HG03442 (cell line): ENCODE measurements at regions not wholly inside any gene's neighbourhood (a gene's known extent, or its start where the extent isn't known, plus 50 kb on each side); places are given as distances from the start of the nearest gene placed in this dataset.

Experiments used
- ATAC-seq: cut with Tn5 transposase; IDR thresholded peaks from one replicate; pipeline ENCODE4 v1.9.1; 2021; ENCODE audit warnings: mild to moderate bottlenecking, moderate library complexity; ENCODE audit not compliant: unreplicated experiment

- no peak for ATAC-seq
These were observed 684.0 kb upstream of the CELF2 start for GRCh38 chr10:10333622-10334021.

GRCh38 chr10:10338339-10338738 is 679.3 kb upstream of the CELF2 start:
- ATAC-seq = no peak

GRCh38 chr10:10346390-10347150 is 671.1 kb upstream of the CELF2 start:
- ATAC-seq = no peak

GRCh38 chr10:10350050-10350449 is 667.6 kb upstream of the CELF2 start:
- no peak for ATAC-seq

- ATAC-seq = no peak
These were observed 666.2 kb upstream of the CELF2 start for GRCh38 chr10:10351451-10351850.

GRCh38 chr10:10353326-10353868 is 664.3 kb upstream of the CELF2 start:
- no peak for ATAC-seq

GRCh38 chr10:10359263-10359662 is 658.4 kb upstream of the CELF2 start:
- ATAC-seq = no peak

- no peak for ATAC-seq
These were observed 656.3 kb upstream of the CELF2 start for GRCh38 chr10:10361301-10361885.

GRCh38 chr10:10362800-10363199 is 654.9 kb upstream of the CELF2 start:
- ATAC-seq = no peak

- no peak for ATAC-seq
These were observed 654.5 kb upstream of the CELF2 start for GRCh38 chr10:10363217-10363616.

GRCh38 chr10:10364902-10365301 is 652.8 kb upstream of the CELF2 start:
- no peak for ATAC-seq

GRCh38 chr10:10365676-10366075 is 652.0 kb upstream of the CELF2 start:
- ATAC-seq = no peak

- ATAC-seq = no peak
These were observed 650.8 kb upstream of the CELF2 start for GRCh38 chr10:10366836-10367235.

GRCh38 chr10:10367264-10367663 is 650.4 kb upstream of the CELF2 start:
- no peak for ATAC-seq

- ATAC-seq = no peak
These were observed 648.6 kb upstream of the CELF2 start for GRCh38 chr10:10368951-10369576.

GRCh38 chr10:10385831-10386230 is 631.8 kb upstream of the CELF2 start:
- no peak for ATAC-seq

GRCh38 chr10:10389182-10389581 is 628.5 kb upstream of the CELF2 start:
- no peak for ATAC-seq

- ATAC-seq = no peak
These were observed 625.2 kb upstream of the CELF2 start for GRCh38 chr10:10392511-10392910.

- no peak for ATAC-seq
These were observed 622.6 kb upstream of the CELF2 start for GRCh38 chr10:10394933-10395658.

GRCh38 chr10:10396601-10397000 is 621.1 kb upstream of the CELF2 start:
- ATAC-seq = no peak

- ATAC-seq = no peak
These were observed 619.8 kb upstream of the CELF2 start for GRCh38 chr10:10397906-10398305.
